ENCODE measurements at regions not wholly inside any gene's neighbourhood (a gene's known extent, or its start where the extent isn't known, plus 50 kb on each side); places are given as distances from the start of the nearest gene placed in this dataset.
"Not testable (repeated sequence)": the region's sequence is repeated elsewhere in the genome, so short reads cannot be mapped to it uniquely, and the experiment has no call there.

DNA sequence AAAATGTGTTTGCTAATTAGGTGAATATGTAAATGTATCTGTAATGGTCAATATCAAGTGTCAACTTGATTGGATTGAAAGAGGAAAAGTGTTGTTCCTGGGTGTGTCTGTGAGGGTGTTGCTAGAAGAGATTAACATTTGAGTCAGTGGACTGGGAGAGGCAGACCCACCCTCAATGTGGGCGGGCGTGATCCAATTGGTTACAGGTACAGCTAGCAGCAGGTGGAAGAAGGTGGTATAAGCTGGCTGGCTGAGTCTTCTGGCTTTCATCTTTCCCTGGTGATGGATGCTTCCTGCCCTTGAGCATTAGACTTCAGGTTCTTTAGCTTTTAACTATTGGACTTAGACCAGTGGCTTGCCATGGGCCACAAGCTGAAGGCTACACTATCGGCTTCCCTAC lies 779.0 kb upstream of the CTNND2 start:
- Histone ChIP-seq H3K4me3 (no peak overlapping the region), H3K27me3 (ENCODE audit: low read depth) (no peaks in the 10 kb centered on the region), H3K4me1 (no peaks in the 10 kb centered on the region), H3K9me3 (replicated peaks) (no peaks in the 10 kb centered on the region), H3K27ac (replicated peaks) (no peak overlapping the region), H3K36me3 (no peaks in the 10 kb centered on the region)
- TF ChIP-seq, protein P1, sequence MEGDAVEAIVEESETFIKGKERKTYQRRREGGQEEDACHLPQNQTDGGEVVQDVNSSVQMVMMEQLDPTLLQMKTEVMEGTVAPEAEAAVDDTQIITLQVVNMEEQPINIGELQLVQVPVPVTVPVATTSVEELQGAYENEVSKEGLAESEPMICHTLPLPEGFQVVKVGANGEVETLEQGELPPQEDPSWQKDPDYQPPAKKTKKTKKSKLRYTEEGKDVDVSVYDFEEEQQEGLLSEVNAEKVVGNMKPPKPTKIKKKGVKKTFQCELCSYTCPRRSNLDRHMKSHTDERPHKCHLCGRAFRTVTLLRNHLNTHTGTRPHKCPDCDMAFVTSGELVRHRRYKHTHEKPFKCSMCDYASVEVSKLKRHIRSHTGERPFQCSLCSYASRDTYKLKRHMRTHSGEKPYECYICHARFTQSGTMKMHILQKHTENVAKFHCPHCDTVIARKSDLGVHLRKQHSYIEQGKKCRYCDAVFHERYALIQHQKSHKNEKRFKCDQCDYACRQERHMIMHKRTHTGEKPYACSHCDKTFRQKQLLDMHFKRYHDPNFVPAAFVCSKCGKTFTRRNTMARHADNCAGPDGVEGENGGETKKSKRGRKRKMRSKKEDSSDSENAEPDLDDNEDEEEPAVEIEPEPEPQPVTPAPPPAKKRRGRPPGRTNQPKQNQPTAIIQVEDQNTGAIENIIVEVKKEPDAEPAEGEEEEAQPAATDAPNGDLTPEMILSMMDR (IDR thresholded peaks at IDR 0.05; ENCODE audit: borderline replicate concordance) = no peak
- no peak for DNase-seq
- intact Hi-C loops (cut with micrococcal nuclease) = no loop called here

DNA sequence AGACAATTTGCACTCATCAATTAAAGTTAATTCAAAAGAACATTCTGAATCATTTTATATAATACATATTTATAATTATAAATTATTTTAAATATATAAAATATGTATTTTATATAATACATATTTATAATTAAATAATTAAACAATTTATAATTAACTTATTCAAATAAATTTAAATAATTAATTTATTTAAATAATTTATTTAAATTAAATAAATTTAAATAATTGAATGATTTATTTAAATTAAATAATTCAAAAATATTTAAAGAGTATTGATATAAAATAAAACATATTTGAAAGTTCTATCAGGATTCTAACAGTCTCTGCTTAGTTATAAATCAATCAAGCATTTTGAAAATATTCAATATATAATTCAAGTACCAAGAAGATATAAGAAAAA lies 775.5 kb upstream of the CTNND2 start:
- Histone ChIP-seq H3K4me1 (no peaks in the 10 kb centered on the region), H3K27ac (replicated peaks) (no peak overlapping the region), H3K4me3 (no peak overlapping the region), H3K9me3 (replicated peaks) (peaks cover 5% of the 10 kb centered on the region), H3K36me3 (no peaks in the 10 kb centered on the region), H3K27me3 (ENCODE audit: low read depth) (no peaks in the 10 kb centered on the region)
- DNase-seq = no peak
- TF ChIP-seq, protein P1 (IDR thresholded peaks at IDR 0.05; ENCODE audit: borderline replicate concordance) = no peak
- intact Hi-C loops (cut with micrococcal nuclease) = no loop called here

DNA sequence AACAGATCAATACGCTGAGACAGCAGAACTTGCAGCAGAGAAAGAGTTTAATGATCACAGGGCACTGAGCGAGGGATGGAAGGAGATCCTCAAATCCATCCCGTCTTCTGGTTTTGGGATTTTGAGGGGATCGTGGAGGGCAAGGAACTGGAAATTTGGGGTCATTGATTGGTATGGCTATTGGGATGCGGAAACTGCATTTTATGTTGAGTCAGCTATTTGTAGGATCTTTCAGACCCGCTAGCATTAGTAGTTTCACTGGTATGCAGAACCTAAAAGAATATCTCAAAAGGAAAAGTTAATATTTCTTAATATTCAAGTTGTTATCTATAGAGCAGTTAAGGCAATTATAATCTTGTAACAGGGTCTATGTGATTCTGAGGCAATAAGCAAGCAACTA lies 771.7 kb upstream of the CTNND2 start:
- TF ChIP-seq, protein P1 (IDR thresholded peaks at IDR 0.05; ENCODE audit: borderline replicate concordance) = no peak

DNA sequence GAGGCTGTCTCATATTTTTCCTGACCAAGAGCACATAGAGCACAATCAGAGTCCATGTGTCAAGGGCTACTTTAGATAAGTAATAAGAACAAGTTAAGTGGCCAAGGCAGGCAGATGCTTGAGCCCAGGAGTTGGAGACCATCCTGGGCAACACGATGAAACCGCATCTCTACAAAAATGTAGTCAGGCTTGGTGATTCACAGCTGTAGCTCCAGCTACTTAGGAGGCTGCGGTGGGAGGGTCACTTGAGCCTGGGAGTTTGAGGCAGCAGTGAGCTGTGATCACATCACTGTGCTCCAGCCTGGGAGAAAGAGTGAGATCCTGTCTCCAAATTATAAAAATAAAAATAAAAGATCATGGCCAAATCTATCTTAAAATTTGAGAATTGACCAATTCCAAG lies 767.9 kb upstream of the CTNND2 start:
- no peak for DNase-seq
- Histone ChIP-seq H3K4me3 (no peak overlapping the region), H3K9me3 (replicated peaks) (peaks cover 5% of the 10 kb centered on the region), H3K4me1 (no peaks in the 10 kb centered on the region), H3K27me3 (ENCODE audit: low read depth) (no peaks in the 10 kb centered on the region), H3K27ac (replicated peaks) (no peak overlapping the region), H3K36me3 (no peaks in the 10 kb centered on the region)
- TF ChIP-seq, protein P1 (IDR thresholded peaks at IDR 0.05; ENCODE audit: borderline replicate concordance) = no peak
- intact Hi-C loops (cut with micrococcal nuclease) = no loop called here

More for the DNA sequence above, 771.7 kb upstream of the CTNND2 start:
- DNase-seq = no peak
- no peak overlapping the region for H3K27ac ChIP-seq (replicated peaks)
- H3K4me1 ChIP-seq = no peaks in the 10 kb centered on the region
- H3K36me3 ChIP-seq = no peaks in the 10 kb centered on the region
- H3K9me3 ChIP-seq (replicated peaks) = peaks cover 5% of the 10 kb centered on the region
- intact Hi-C loops (cut with micrococcal nuclease) = no loop called here
- H3K27me3 ChIP-seq (ENCODE audit: low read depth) = no peaks in the 10 kb centered on the region
- H3K4me3 ChIP-seq = no peak overlapping the region

DNA sequence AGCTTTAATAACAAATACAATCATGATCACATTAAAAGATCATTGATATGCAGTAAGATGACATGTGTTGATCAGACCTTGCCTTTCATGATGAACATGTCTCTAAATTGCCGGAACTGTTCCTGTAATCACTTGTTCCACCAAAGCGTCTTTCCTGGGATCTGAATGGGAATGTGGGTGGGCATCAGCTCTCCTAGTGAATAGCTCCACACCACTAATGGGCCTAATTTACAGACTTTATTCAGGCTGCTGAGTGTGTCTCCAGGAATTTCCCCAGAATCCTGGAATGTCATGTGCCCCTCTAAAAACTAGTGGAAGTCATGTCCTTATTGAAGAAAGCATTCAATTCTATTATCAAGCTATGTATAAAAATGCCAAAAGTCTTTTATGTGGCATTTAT lies 765.1 kb upstream of the CTNND2 start:
- intact Hi-C loops (cut with micrococcal nuclease) = no loop called here
- TF ChIP-seq, protein P1 (IDR thresholded peaks at IDR 0.05; ENCODE audit: borderline replicate concordance) = no peak
- H3K4me3 ChIP-seq = no peak overlapping the region

DNA sequence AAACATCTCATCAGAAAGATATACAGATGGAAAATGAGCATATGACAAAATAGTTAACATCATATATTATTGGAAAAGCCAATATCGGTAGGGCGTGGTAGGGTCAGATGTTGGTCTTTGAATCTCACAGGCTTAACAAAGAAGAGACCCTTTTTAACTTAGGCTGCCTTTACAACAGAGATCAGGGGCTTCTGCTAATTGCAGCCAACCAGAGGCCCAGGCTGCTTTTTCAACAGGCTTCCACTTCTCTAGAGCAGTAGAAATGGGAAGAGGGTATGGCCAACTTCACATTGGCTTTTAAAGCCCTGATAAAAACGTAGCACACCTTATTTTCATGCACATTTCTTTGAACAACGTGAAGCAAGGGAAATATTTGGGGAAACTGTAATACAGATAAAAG lies 764.3 kb upstream of the CTNND2 start:
- H3K36me3 ChIP-seq = no peaks in the 10 kb centered on the region
- no peaks in the 10 kb centered on the region for H3K9me3 ChIP-seq (replicated peaks)
- H3K4me1 ChIP-seq = no peaks in the 10 kb centered on the region
- H3K27me3 ChIP-seq (ENCODE audit: low read depth) = no peaks in the 10 kb centered on the region
- intact Hi-C loops (cut with micrococcal nuclease) = no loop called here
- H3K27ac ChIP-seq (replicated peaks) = no peak overlapping the region
- no peak for DNase-seq
- H3K4me3 ChIP-seq = no peak overlapping the region
- TF ChIP-seq, protein P1 (IDR thresholded peaks at IDR 0.05; ENCODE audit: borderline replicate concordance) = no peak

More for the DNA sequence above, 765.1 kb upstream of the CTNND2 start:
- H3K36me3 ChIP-seq = no peaks in the 10 kb centered on the region
- H3K4me1 ChIP-seq = no peaks in the 10 kb centered on the region
- no peaks in the 10 kb centered on the region for H3K9me3 ChIP-seq (replicated peaks)
- DNase-seq = no peak
- no peaks in the 10 kb centered on the region for H3K27me3 ChIP-seq (ENCODE audit: low read depth)
- no peak overlapping the region for H3K27ac ChIP-seq (replicated peaks)

DNA sequence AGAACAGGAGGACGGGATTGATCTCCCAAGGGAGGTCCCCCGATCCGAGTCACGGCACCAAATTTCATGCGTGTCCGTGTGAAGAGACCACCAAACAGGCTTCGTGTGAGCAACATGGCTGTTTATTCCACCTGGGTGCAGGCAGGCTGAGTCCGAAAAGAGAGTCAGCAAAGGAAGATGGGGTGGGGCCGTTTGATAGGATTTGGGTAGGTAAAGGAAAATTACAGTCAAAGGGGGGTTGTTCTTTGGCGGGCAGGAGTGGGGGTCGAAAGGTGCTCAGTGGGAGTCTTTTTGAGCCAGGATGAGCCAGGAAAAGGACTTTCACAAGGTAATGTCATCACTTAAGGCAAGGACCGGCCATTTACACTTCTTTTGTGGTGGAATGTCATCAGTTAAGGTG lies 763.6 kb upstream of the CTNND2 start:
- H3K27ac ChIP-seq (replicated peaks); H3K4me3 ChIP-seq; intact Hi-C loops (cut with micrococcal nuclease): not testable (repeated sequence)

DNA sequence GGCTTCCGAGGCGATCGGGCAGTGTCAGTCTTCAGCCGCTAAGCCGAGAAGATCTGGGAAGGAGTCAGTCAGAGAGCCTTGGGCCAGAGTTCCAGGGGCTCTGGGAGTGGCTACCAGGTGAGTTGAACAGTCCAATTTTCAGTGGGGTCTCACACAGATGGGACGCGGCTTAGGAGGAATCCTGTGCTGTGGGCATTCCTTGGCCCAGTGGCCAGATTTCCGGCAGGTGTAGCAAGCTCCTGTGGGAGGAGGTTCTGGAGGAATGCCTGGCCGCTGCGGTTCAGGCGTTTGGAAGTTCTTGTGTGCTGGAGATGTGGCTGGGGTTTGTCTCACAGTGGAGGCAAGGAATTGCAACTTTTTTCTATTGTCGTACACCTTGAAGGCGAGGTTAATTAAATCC lies 761.5 kb upstream of the CTNND2 start:
- H3K9me3 ChIP-seq (replicated peaks) = peaks cover 13% of the 10 kb centered on the region
- H3K4me1 ChIP-seq; H3K4me3 ChIP-seq; H3K36me3 ChIP-seq; intact Hi-C loops (cut with micrococcal nuclease); DNase-seq; H3K27me3 ChIP-seq (ENCODE audit: low read depth); H3K27ac ChIP-seq (replicated peaks): not testable (repeated sequence)

More for the DNA sequence above, 763.6 kb upstream of the CTNND2 start:
- not testable (repeated sequence) for H3K9me3 ChIP-seq (replicated peaks); DNase-seq; H3K27me3 ChIP-seq (ENCODE audit: low read depth); H3K36me3 ChIP-seq; H3K4me1 ChIP-seq

Measured in left ventricle myocardium inferior (tissue), 1 donor.